GM19468 (cell line): ENCODE measurements at regions not wholly inside any gene's neighbourhood (a gene's known extent, or its start where the extent isn't known, plus 50 kb on each side); places are given as distances from the start of the nearest gene placed in this dataset.
A peak's percentile ranks its signal among the peaks of the same experiment; 100 is the strongest.

ENCODE experiments used
- ATAC-seq: cut with Tn5 transposase; IDR thresholded peaks from one replicate; pipeline ENCODE4 v1.9.1; 2021; ENCODE audit warnings: mild to moderate bottlenecking, moderate library complexity, moderate number of reproducible peaks; ENCODE audit not compliant: unreplicated experiment; ENCODE audit errors: extremely low read depth

- ATAC-seq: no peak
Measured at GRCh38 chr1:79819140-79819539, 812.6 kb upstream of the ADGRL4 start.

- ATAC-seq: no peak
Measured at GRCh38 chr1:79817031-79817560, 810.6 kb upstream of the ADGRL4 start.

- ATAC-seq: no peak
Measured at GRCh38 chr1:79815115-79815514, 808.6 kb upstream of the ADGRL4 start.

GRCh38 chr1:79811173-79811572 lies 804.6 kb upstream of the ADGRL4 start:
- no peak for ATAC-seq

- no peak for ATAC-seq
Measured at GRCh38 chr1:79808816-79809475, 802.4 kb upstream of the ADGRL4 start.

GRCh38 chr1:79807816-79808215 lies 801.3 kb upstream of the ADGRL4 start:
- no peak for ATAC-seq

GRCh38 chr1:79797487-79797886 lies 791.0 kb upstream of the ADGRL4 start:
- ATAC-seq: no peak

- ATAC-seq: no peak
Measured at GRCh38 chr1:79796434-79796833, 789.9 kb upstream of the ADGRL4 start.

- no peak for ATAC-seq
Measured at GRCh38 chr1:79792219-79792930, 785.8 kb upstream of the ADGRL4 start.

GRCh38 chr1:79791488-79792218 lies 785.1 kb upstream of the ADGRL4 start:
- ATAC-seq: no peak

GRCh38 chr1:79790950-79791349 lies 784.4 kb upstream of the ADGRL4 start:
- ATAC-seq: no peak

- no peak for ATAC-seq
Measured at GRCh38 chr1:79787631-79788030, 781.1 kb upstream of the ADGRL4 start.

- no peak for ATAC-seq
Measured at GRCh38 chr1:79785964-79786363, 779.4 kb upstream of the ADGRL4 start.

- ATAC-seq: no peak
Measured at GRCh38 chr1:79785561-79785960, 779.0 kb upstream of the ADGRL4 start.

GRCh38 chr1:79781261-79781660 lies 774.7 kb upstream of the ADGRL4 start:
- ATAC-seq: no peak

- ATAC-seq: peak; percentile 100
Measured at GRCh38 chr1:79777481-79778219, 771.1 kb upstream of the ADGRL4 start.

- no peak for ATAC-seq
Measured at GRCh38 chr1:79775402-79775801, 768.9 kb upstream of the ADGRL4 start.

GRCh38 chr1:79773385-79773784 lies 766.9 kb upstream of the ADGRL4 start:
- no peak for ATAC-seq

GRCh38 chr1:79762461-79762860 lies 755.9 kb upstream of the ADGRL4 start:
- no peak for ATAC-seq

- ATAC-seq: no peak
Measured at GRCh38 chr1:79760531-79760930, 754.0 kb upstream of the ADGRL4 start.
